GM12892 (cell line): ENCODE measurements at regions not wholly inside any gene's neighbourhood (a gene's known extent, or its start where the extent isn't known, plus 50 kb on each side); places are given as distances from the start of the nearest gene placed in this dataset.

Experiments used
- DNase-seq: peaks from one replicate; pipeline ENCODE4 v3.0.0; 2011; ENCODE audit not compliant: insufficient read length
- FAIRE-seq: peaks from 2 replicates; lab custom pipeline; 2011; peaks lifted over from hg19 to GRCh38; lab: Jason Lieb, UNC
- POLR2A ChIP-seq: IDR thresholded peaks from 2 replicates; pipeline ENCODE4 v1.6.1; 2011; ENCODE audit warnings: low read depth, low read length, control low read depth
- POLR2AphosphoS5 ChIP-seq: IDR thresholded peaks from 2 replicates; pipeline ENCODE4 v1.6.1; 2011; ENCODE audit warnings: low read depth, low read length, control low read depth
- TAF1 ChIP-seq: IDR thresholded peaks from 2 replicates; pipeline ENCODE4 v1.6.1; 2011; ENCODE audit warnings: low read depth, mild to moderate bottlenecking, control low read depth, low read length, borderline replicate concordance

DNA sequence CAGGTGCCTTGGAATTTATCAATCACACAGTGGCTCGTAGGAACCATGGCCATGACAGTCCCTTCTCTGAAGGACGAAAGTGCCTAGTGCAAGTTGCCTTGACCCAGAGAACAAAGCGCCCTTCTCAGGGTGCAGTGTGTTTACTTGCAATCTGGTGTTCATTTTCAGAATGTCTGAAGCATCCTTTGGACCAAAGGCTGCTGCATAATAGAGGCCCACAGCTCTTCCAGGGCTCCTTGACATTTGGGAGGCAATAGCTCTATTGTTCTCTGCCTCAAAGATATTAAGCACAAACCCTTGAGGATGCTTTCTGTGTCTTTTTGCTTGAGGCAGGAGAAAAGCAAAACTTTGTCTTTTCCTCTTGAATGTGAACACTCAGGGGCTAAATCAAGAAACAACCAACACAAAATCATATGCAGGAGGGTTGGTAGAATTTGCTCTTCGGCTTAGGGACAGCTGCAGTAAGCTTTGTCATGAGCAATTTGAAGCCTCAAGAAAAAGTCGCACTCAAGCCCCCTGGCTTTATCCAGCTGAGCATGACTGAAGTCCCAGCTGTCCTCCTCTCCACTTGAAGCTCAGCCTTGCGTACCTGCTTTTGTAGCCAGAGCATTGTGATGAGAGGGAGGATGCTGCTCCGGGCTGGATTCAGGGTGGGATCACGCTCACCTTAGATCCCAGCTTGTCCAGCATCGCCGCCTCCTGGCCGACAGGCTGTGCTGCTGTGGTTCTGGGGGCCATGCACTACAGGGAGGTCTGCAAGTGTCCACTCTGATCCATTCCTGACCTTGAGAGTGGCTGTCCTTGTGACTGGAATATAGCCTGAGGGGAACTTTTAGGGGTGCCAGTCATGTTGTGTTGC lies 495.4 kb downstream of the CDH26 start:
- no peak for FAIRE-seq
- DNase-seq = no peak
- TF ChIP-seq TAF1 = no peak
- no peak for TF ChIP-seq POLR2AphosphoS5
- no peak for TF ChIP-seq POLR2A

DNA sequence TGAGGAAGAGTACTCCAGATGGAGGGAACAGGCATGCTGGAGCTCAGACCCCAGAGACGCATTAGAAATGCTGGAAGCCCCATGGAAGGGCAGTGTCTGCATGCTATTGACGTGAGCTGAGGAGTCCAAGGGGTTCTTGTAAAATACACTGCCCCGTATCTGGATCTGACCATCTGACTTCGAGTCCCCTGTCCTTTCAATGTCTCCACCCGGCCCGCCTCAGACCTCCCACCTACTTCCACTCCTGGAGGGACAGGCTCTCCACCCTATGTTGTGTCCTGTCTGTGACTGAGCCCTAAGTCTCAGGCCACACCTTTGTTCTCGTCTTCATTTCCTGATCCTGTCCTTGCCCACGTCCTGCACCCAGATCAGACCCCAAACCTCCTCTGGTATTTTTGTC lies 496.3 kb downstream of the CDH26 start:
- FAIRE-seq (no peak), DNase-seq (no peak)
- TF ChIP-seq POLR2A (no peak), POLR2AphosphoS5 (no peak), TAF1 (no peak)

DNA sequence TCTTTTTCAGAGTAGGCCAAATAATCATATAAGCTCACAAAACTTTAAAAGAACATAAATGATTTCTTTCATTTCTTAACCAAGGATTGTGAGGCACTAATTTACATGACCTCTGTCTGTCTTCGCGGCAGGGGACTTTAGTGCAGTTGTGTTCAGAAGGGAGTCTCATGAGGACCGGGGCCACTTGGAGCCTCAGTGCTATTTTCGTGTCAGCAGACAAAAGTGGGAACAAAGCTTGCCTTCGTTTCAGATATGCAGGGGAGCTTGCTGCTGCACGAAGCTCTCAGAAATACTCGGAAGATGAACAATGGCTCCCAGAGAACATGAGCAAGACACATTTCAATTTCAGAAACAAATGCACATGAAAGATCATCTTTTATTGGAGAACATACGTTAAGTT lies 497.0 kb downstream of the CDH26 start:
- TF ChIP-seq TAF1 = no peak
- TF ChIP-seq POLR2A = no peak
- no peak for TF ChIP-seq POLR2AphosphoS5
- no peak for DNase-seq
- FAIRE-seq = no peak

DNA sequence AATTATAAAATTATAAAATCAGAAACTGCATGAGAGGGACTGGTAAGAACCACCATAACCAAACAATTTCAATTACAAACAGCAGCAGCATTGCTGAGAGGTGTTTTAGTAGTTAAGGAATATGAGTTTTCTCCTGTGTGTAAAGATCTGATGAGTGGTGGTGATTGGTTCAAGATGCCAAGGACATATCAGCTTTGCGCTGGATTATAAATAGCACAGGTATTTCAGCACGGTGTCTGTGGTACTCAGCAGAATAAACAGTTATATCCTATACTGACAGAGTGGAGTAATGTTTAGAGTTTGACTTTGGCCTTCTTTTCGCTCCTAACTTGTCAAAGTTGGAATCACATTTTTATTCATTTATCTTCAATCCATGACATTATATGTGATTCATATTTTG lies 501.0 kb downstream of the CDH26 start:
- DNase-seq (no peak), FAIRE-seq (no peak)
- TF ChIP-seq TAF1 (no peak), POLR2A (no peak), POLR2AphosphoS5 (no peak)

DNA sequence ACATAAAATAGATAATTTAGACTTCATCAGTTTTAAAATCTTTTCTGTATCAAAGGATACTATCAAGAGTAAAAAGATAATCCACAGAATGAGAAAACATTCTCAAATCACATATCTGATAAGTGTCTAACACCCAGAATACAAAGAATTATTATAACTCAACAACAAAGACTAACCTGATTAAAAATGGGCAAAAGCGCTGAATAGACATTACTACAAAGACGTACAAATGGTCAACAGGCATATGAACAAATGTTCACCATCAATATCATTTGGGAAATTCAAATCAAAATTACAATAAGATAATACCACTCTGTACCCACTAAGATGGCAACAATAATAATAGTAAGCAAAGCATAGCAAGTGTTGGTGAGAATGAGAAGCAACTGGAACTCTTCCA lies 503.8 kb downstream of the CDH26 start:
- TF ChIP-seq POLR2A (no peak), POLR2AphosphoS5 (no peak), TAF1 (no peak)
- DNase-seq (no peak), FAIRE-seq (no peak)

DNA sequence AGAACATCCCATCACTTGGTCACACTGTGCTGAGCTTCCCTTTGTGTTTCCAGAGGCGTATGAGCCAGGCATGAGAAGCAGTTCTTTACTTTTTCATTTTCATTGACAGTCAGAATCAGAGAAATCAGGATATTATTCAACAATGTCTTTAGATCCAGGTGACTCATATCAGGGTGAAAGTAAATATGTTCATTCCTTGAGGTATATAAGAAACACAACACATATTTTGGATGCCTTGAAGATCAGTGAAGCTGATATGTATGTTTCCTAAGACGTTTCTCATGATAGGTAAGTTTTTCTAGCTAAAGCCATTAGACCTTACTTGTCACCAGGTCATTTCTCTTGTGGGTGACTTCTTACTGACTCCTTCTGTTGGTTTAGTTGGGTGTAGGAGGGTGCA lies 505.6 kb downstream of the CDH26 start:
- FAIRE-seq = no peak
- DNase-seq = no peak
- no peak for TF ChIP-seq TAF1
- no peak for TF ChIP-seq POLR2AphosphoS5
- no peak for TF ChIP-seq POLR2A

DNA sequence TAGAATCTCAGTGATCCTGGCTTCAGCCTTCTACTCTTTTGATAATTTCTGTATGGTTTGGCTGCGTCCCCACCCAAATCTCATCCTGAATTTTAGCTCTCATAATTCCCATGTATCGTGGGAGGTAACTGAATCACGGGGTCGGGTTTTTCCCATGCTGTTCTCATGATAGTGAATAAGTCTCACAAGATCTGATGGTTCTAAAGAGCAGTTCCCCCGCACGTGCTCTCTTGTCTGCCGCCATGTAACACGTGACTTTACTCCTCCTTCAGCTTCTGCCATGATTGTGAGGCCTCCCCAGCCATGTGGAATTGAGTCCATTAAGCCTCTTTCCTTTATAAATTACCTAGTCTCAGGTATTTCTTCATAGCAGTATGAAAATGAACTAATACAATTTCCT lies 507.2 kb downstream of the CDH26 start:
- TF ChIP-seq TAF1 = no peak
- TF ChIP-seq POLR2A = no peak
- TF ChIP-seq POLR2AphosphoS5 = no peak
- DNase-seq (no peak), FAIRE-seq (no peak)

DNA sequence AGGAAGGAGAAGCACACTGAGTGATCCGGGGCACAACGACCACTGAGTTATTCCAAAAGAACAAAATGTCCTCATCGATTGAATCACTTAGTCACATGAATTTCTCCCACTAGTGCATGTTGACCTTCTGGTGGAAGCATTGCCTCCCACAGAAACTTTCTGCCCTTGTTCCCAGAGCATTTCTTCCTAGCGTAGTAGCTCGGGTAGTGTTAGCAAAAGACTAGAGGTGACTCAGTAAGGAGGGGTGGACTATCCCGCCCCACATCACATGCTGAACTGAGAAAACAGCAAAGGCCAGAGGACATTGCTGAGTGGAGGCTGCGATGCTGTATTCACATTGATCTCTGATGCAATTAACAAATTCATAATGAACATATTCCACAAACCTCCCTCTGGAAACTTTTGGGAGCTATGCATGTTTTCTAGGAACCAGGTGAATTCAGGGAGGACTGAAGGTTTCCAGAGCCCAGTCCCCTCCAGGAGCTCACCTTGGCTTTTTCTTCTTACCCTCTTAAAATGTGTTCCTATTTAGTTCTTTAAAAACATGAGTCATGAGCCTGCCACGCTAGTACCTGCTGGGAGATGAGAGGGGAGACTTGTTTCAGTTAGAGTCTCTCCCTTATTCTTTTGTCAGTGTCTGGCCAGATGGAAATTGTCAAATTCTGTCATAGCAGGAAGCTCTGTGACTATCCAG lies 507.9 kb downstream of the CDH26 start:
- DNase-seq = no peak
- TF ChIP-seq POLR2AphosphoS5 = no peak
- no peak for FAIRE-seq

DNA sequence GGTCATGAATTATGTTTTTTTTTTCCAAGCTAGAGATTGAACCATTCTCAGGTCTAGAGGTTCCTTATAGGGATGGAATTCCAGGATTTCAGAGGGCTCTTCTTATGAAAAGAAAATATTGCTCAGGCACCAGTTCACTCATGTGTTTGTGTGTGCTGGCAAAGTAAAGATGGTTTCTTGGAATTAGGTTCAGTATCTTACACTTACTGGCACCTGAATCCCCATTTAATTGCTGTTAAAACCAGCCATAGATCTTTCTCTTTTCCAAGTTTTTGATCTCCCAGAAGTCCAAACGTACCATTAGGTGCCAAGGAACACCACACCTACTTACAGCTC lies 508.4 kb downstream of the CDH26 start:
- DNase-seq (no peak), FAIRE-seq (no peak)
- TF ChIP-seq POLR2AphosphoS5 (no peak), TAF1 (no peak), POLR2A (no peak)

DNA sequence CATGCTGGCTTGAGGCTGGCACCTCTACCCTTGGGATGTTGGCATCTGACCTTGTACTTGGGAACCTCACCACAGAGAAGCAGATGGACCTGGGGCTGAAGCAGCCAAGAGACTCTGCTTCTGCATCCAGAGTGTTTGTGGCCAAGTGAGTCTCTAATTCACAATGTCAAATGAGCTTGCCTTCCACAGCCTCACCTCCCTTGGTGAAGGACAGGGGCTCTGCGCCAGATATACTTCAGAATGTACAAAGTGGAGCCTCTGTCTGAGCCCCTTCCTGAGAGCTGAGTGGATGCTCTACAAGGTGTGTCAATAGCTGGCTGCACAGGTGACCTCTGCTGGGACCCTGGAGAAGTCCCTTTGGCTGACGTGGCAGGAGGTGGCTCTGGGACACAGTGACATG lies 508.9 kb downstream of the CDH26 start:
- DNase-seq (no peak), FAIRE-seq (no peak)
- TF ChIP-seq POLR2A (no peak), POLR2AphosphoS5 (no peak), TAF1 (no peak)

DNA sequence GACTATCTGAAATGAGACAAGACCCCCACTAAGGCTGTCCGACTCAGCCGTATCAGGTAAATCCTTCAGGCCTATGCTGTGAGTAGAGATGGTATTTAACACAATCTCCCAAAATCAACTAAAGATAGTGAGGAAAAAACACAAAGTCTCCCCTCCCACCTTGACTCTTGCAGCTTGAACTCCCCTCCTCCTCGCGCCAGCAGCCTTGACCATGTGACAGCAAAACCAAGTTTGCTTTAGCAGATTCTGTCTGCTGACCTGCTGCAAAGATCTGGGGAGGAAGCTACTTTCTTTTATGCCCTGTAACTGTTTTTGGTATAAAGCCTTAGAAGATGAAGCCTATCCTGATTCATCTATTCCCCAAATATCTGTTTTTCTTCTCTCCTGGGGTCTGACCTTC lies 509.5 kb downstream of the CDH26 start:
- TF ChIP-seq POLR2AphosphoS5 (no peak), TAF1 (no peak), POLR2A (no peak)
- DNase-seq (no peak), FAIRE-seq (no peak)

DNA sequence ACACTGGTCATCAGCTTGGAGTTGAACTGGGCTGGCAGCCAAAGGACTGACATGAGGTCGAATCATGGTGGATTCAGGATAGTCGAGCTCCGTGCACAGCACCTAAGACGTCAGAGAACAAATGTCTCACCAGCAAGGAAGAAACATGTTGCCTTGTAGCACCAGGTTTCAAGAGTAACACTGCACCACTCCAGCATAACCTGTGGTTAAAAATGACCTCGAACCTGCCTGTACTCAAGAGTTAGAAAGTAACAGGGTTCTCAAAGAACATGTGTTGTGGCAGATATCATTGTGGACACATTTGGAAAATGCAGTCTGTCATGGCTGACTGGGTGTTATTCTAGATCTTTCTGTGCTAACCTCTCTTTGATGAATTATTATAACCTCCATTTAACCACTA lies 511.6 kb downstream of the CDH26 start:
- no peak for DNase-seq
- no peak for FAIRE-seq
- TF ChIP-seq TAF1 (no peak), POLR2A (no peak), POLR2AphosphoS5 (no peak)

DNA sequence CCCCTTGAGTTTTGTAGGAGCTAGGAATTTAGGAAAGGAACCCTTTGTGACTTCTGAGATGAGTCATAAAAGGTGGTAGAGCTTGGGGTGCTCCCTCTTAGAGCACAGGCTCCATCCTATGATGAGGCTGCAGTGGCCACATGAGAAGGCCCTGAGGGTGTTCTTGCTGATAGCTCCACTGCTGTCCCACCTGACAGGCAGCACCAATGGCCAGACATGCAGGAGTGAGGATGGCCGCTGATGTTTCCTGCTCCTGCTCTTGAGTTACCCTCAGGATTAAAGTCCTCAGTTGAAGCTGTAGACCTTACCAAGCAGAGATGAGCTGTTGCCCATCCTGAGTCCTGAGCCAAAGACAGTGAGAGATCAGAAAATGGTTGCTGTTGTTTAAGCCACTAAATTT lies 512.1 kb downstream of the CDH26 start:
- TF ChIP-seq POLR2AphosphoS5 (no peak), POLR2A (no peak), TAF1 (no peak)
- no peak for FAIRE-seq
- no peak for DNase-seq
